Endodermal cell (in vitro differentiated cells): ENCODE measurements at regions not wholly inside any gene's neighbourhood (a gene's known extent, or its start where the extent isn't known, plus 50 kb on each side); places are given as distances from the start of the nearest gene placed in this dataset.
"Not testable (repeated sequence)": the region's sequence is repeated elsewhere in the genome, so short reads cannot be mapped to it uniquely, and the experiment has no call there.

Experiments used
- DNase-seq: peaks from one replicate; pipeline ENCODE4 v3.0.0-alpha.2; 2017
- H3K27ac ChIP-seq: 2 replicates; pipeline ENCODE4 v1.5.1; 2013; ENCODE audit warnings: mild to moderate bottlenecking, low read depth, low read length, moderate library complexity
- H3K27me3 ChIP-seq: 2 replicates; pipeline ENCODE4 v1.6.1; 2013; ENCODE audit warnings: mild to moderate bottlenecking, low read length, moderate library complexity; ENCODE audit not compliant: insufficient read depth, control insufficient read depth, poor library complexity, severe bottlenecking
- H3K36me3 ChIP-seq: 2 replicates; pipeline ENCODE4 v1.7.0; 2013; ENCODE audit warnings: mild to moderate bottlenecking, low read length, moderate library complexity; ENCODE audit not compliant: control insufficient read depth, insufficient read depth
- H3K4me1 ChIP-seq: one replicate; pipeline ENCODE4 v1.7.0; 2013; ENCODE audit warnings: low read length; ENCODE audit not compliant: control insufficient read depth, insufficient read depth
- H3K4me3 ChIP-seq: 2 replicates; pipeline ENCODE4 v1.5.1; 2013; ENCODE audit warnings: mild to moderate bottlenecking, low read length, moderate library complexity
- H3K9ac ChIP-seq: 2 replicates; pipeline ENCODE4 v1.6.1; 2013; ENCODE audit warnings: mild to moderate bottlenecking, low read length, moderate library complexity; ENCODE audit not compliant: poor library complexity, severe bottlenecking; ENCODE audit errors: extremely low read depth
- H3K9me3 ChIP-seq: 2 replicates; pipeline ENCODE4 v1.6.1; 2013; ENCODE audit warnings: mild to moderate bottlenecking, low read length, moderate library complexity; ENCODE audit not compliant: control insufficient read depth
- H3K27ac Mint-ChIP-seq: 2 replicates; pipeline ENCODE4 v1.8.0; 2020; ENCODE audit warnings: mixed read lengths
- H3K27me3 Mint-ChIP-seq: 2 replicates; pipeline ENCODE4 v1.8.0; 2021; ENCODE audit warnings: mild to moderate bottlenecking, mixed read lengths; ENCODE audit not compliant: insufficient read depth
- H3K36me3 Mint-ChIP-seq: 2 replicates; pipeline ENCODE4 v1.8.0; 2020; ENCODE audit warnings: low read depth, mixed read lengths
- H3K4me1 Mint-ChIP-seq: 2 replicates; pipeline ENCODE4 v1.8.0; 2020; ENCODE audit warnings: mixed read lengths
- H3K4me3 Mint-ChIP-seq: 2 replicates; pipeline ENCODE4 v1.8.0; 2020; ENCODE audit warnings: mild to moderate bottlenecking, moderate library complexity, mixed read lengths
- H3K9me3 Mint-ChIP-seq: 2 replicates; pipeline ENCODE4 v1.8.0; 2020; ENCODE audit warnings: mild to moderate bottlenecking, mixed read lengths
- CTCF ChIP-seq: fragments of 200-600 bp; sonication (generic); conservative IDR thresholded peaks from 2 replicates; pipeline ENCODE4 v1.5.0; 2021; ENCODE audit warnings: antibody characterized with exemption, mild to moderate bottlenecking
- whole genome bisulfite sequencing, 2 experiments: methylation state at CpG; one replicate each; pipeline versions ENCODE4 v1.1.5 to v1.1.7; 2013; ENCODE audit warnings: missing lambda C conversion rate in 2 of 2, mixed read lengths in 1 of 2; ENCODE audit not compliant: insufficient coverage in 1 of 2, insufficient read length in 1 of 2; 5-methylcytosine and 5-hydroxymethylcytosine counted together

GRCh38 chr21:5123655-5124054, 5397.7 kb upstream of the TPTE start:
- WGBS, 2 experiments = no CpG with 5 or more reads among the region's 16 CpGs
- H3K9me3 ChIP-seq, H3K4me3 ChIP-seq, H3K36me3 Mint-ChIP-seq, H3K27me3 ChIP-seq, H3K9ac ChIP-seq, H3K27ac ChIP-seq, H3K4me3 Mint-ChIP-seq, H3K27ac Mint-ChIP-seq, H3K4me1 ChIP-seq, H3K27me3 Mint-ChIP-seq, H3K9me3 Mint-ChIP-seq, DNase-seq, H3K4me1 Mint-ChIP-seq, H3K36me3 ChIP-seq: not testable (repeated sequence)
- TF ChIP-seq CTCF = peak; percentile 63

- H3K9ac ChIP-seq, H3K27ac Mint-ChIP-seq, H3K4me1 ChIP-seq, H3K9me3 Mint-ChIP-seq, H3K36me3 Mint-ChIP-seq, H3K4me3 ChIP-seq, H3K36me3 ChIP-seq, H3K9me3 ChIP-seq, H3K27ac ChIP-seq, H3K4me1 Mint-ChIP-seq, H3K27me3 Mint-ChIP-seq, H3K27me3 ChIP-seq: not testable (repeated sequence)
- H3K4me3 Mint-ChIP-seq = peak overlapping the region; percentile 53
- 0% methylated on average over 3 to 22 of the region's 42 CpGs for WGBS, 2 experiments
- DNase-seq = peak; percentile 96
Measured at GRCh38 chr21:5128261-5128660, 5393.1 kb upstream of the TPTE start.

- not testable (repeated sequence) for H3K27me3 Mint-ChIP-seq, H3K27ac Mint-ChIP-seq, H3K4me3 Mint-ChIP-seq, H3K27me3 ChIP-seq, H3K9me3 ChIP-seq, H3K9me3 Mint-ChIP-seq, H3K9ac ChIP-seq, H3K36me3 ChIP-seq, DNase-seq, H3K4me3 ChIP-seq, H3K36me3 Mint-ChIP-seq, H3K4me1 ChIP-seq, H3K27ac ChIP-seq, H3K4me1 Mint-ChIP-seq
- WGBS, 2 experiments = no CpG with 5 or more reads among the region's 19 CpGs
Measured at GRCh38 chr21:5133824-5134223, 5387.6 kb upstream of the TPTE start.

DNA sequence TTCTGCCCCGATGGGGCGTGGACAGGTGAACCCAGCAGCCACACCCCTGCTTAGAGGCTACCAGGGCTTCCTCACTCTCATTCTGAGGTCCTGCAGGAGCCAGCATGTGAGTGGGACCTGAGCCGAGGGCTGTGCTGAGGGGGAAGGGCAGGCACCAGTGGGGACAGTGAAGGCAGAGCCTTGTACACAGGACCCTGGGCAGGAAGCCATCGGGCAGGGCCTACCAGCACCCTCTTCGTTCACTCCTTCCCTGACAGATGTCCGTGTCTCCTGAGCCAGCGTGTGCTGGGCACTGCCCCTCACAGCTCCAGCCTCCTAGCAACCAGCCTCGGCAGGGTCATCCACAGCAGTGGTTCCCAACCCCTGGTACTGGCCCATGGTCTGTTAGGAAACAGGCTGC, 5385.0 kb upstream of the TPTE start:
- H3K36me3 ChIP-seq = not testable (repeated sequence)

GRCh38 chr21:5137006-5137405, 5384.4 kb upstream of the TPTE start:
- not testable (repeated sequence) for H3K27ac Mint-ChIP-seq, H3K4me1 Mint-ChIP-seq, H3K27me3 Mint-ChIP-seq, DNase-seq, H3K36me3 ChIP-seq, H3K36me3 Mint-ChIP-seq, H3K9ac ChIP-seq, H3K9me3 ChIP-seq, H3K27me3 ChIP-seq, H3K9me3 Mint-ChIP-seq, H3K27ac ChIP-seq, H3K4me3 ChIP-seq, H3K4me3 Mint-ChIP-seq, H3K4me1 ChIP-seq
- 100% methylated on average over 6 of the region's 18 CpGs; no CpG with 5 or more reads in 1 of the 2 experiments for WGBS, 2 experiments

More for the DNA sequence above, 5385.0 kb upstream of the TPTE start:
- not testable (repeated sequence) for H3K4me1 ChIP-seq, H3K9me3 ChIP-seq, DNase-seq, H3K4me3 ChIP-seq, H3K27ac ChIP-seq, H3K27me3 ChIP-seq, H3K27me3 Mint-ChIP-seq, H3K4me3 Mint-ChIP-seq, H3K9ac ChIP-seq, H3K4me1 Mint-ChIP-seq, H3K36me3 Mint-ChIP-seq, H3K9me3 Mint-ChIP-seq, H3K27ac Mint-ChIP-seq
- no CpG with 5 or more reads among the region's 8 CpGs for WGBS, 2 experiments

DNA sequence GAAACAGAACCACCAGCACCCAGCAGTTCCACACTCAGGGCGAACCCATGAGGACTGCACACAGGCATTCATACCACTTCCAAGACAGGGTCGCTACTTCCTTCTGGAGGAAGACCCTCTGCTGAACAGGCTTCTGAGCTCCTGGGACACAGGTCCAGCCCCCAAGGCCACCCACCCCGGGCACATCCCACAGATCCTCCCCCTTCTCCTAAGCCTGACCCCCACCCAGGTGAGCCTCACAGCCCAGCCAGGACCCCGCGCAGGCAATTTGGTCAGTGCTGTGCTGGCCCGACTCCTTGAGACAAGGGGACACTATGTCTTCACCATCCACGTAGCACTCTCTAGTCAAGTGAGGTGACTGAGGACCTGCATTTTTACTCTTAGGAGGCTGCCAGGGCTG, 5382.7 kb upstream of the TPTE start:
- not testable (repeated sequence) for H3K27ac Mint-ChIP-seq, H3K27ac ChIP-seq, H3K27me3 ChIP-seq, H3K27me3 Mint-ChIP-seq, H3K4me3 Mint-ChIP-seq, H3K9ac ChIP-seq, H3K4me1 Mint-ChIP-seq, H3K4me3 ChIP-seq, H3K4me1 ChIP-seq, H3K9me3 ChIP-seq, H3K36me3 ChIP-seq, H3K9me3 Mint-ChIP-seq, H3K36me3 Mint-ChIP-seq, DNase-seq
- WGBS, 2 experiments = 100% methylated on average over 2 of the region's 7 CpGs; no CpG with 5 or more reads in 1 of the 2 experiments

DNA sequence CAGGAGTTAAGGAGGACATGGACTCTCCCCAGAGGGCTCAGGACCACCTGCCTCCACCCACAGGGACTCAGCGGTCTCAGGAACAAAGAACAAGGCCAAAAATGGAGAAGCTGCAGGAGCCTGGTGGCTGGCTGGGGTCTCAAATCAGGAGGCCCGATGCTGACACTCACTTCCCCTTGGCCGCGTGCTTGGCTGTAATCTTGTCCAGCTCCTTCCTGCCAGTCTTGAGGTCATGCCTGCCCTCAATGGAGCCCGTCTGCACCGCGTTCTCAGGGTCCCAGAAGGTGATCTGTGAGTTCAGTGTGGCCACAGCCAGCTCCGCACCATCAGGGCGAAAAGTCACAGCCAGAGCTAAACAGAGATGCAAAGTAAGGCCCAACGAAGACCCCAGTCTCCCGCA, 5381.9 kb upstream of the TPTE start:
- H3K9me3 Mint-ChIP-seq, H3K36me3 ChIP-seq, H3K4me1 Mint-ChIP-seq, H3K9ac ChIP-seq, H3K27ac ChIP-seq, H3K4me1 ChIP-seq, DNase-seq, H3K4me3 ChIP-seq, H3K36me3 Mint-ChIP-seq, H3K27me3 Mint-ChIP-seq, H3K27ac Mint-ChIP-seq, H3K9me3 ChIP-seq, H3K27me3 ChIP-seq, H3K4me3 Mint-ChIP-seq: not testable (repeated sequence)
- no CpG with 5 or more reads among the region's 11 CpGs for WGBS, 2 experiments
